GM23338 (cell line): ENCODE measurements at regions not wholly inside any gene's neighbourhood (a gene's known extent, or its start where the extent isn't known, plus 50 kb on each side); places are given as distances from the start of the nearest gene placed in this dataset.

Experiments used
- ATAC-seq: fragments of 200-7000 bp; cut with Tn5 transposase; 3 replicates; pipeline ENCODE4 v1.9.1; 2020
- DNase-seq: peaks from one replicate; pipeline ENCODE4 v3.0.0-alpha.2; 2015; ENCODE audit warnings: low spot score
- H2AFZ ChIP-seq: fragments of 200-600 bp; sonication (generic); 2 replicates; pipeline ENCODE4 v1.8.0; 2016; ENCODE audit warnings: antibody characterized with exemption, mild to moderate bottlenecking, moderate library complexity
- H3F3A ChIP-seq: fragments of 200-600 bp; sonication (generic); replicated peaks from 2 replicates; pipeline ENCODE4 v1.8.0; 2017; ENCODE audit warnings: antibody characterized with exemption, mixed run types, low read depth
- H3K27ac ChIP-seq: fragments of 200-600 bp; sonication (generic); 2 replicates; pipeline ENCODE4 v1.6.1; 2016; ENCODE audit warnings: low read depth
- H3K27me3 ChIP-seq: fragments of 200-600 bp; sonication (generic); 2 replicates; pipeline ENCODE4 v1.8.0; 2016; ENCODE audit warnings: mild to moderate bottlenecking, mixed run types, moderate library complexity; ENCODE audit not compliant: insufficient read depth
- H3K36me3 ChIP-seq: fragments of 200-600 bp; sonication (generic); 2 replicates; pipeline ENCODE4 v1.8.0; 2016; ENCODE audit warnings: mild to moderate bottlenecking; ENCODE audit not compliant: insufficient read depth
- H3K4me1 ChIP-seq: fragments of 200-600 bp; sonication (generic); 2 replicates; pipeline ENCODE4 v1.8.0; 2016; ENCODE audit warnings: mild to moderate bottlenecking, moderate library complexity; ENCODE audit not compliant: insufficient read depth
- H3K4me2 ChIP-seq: fragments of 200-600 bp; sonication (generic); 2 replicates; pipeline ENCODE4 v1.7.1; 2017; ENCODE audit warnings: mixed run types
- H3K4me3 ChIP-seq: fragments of 200-600 bp; sonication (generic); 2 replicates; pipeline ENCODE4 v1.6.1; 2016; ENCODE audit warnings: mixed run types
- H3K79me2 ChIP-seq: fragments of 200-600 bp; sonication (generic); replicated peaks from 2 replicates; pipeline ENCODE4 v1.8.0; 2017; ENCODE audit warnings: mild to moderate bottlenecking; ENCODE audit not compliant: insufficient read depth
- H3K9me2 ChIP-seq: fragments of 200-600 bp; sonication (generic); 2 replicates; pipeline ENCODE4 v1.8.0; 2017; ENCODE audit not compliant: insufficient read depth
- H4K20me1 ChIP-seq: fragments of 200-600 bp; sonication (generic); replicated peaks from 2 replicates; pipeline ENCODE4 v1.8.0; 2017; ENCODE audit warnings: mild to moderate bottlenecking; ENCODE audit not compliant: insufficient read depth
- H3K27ac Mint-ChIP-seq: 2 replicates; pipeline ENCODE4 v1.8.0; 2020; ENCODE audit warnings: inconsistent platforms, mild to moderate bottlenecking, moderate library complexity, mixed read lengths
- H3K27me3 Mint-ChIP-seq: 3 replicates; pipeline ENCODE4 v1.8.0; 2022; ENCODE audit warnings: low read depth, mild to moderate bottlenecking, moderate library complexity, mixed read lengths, inconsistent platforms; ENCODE audit not compliant: insufficient read depth, poor library complexity
- H3K36me3 Mint-ChIP-seq: 3 replicates; pipeline ENCODE4 v1.8.0; 2021; ENCODE audit warnings: low read depth, mild to moderate bottlenecking, inconsistent platforms, moderate library complexity, mixed read lengths
- H3K4me1 Mint-ChIP-seq: 3 replicates; pipeline ENCODE4 v1.8.0; 2020; ENCODE audit warnings: mild to moderate bottlenecking, inconsistent platforms, mixed read lengths
- H3K4me3 Mint-ChIP-seq: 3 replicates; pipeline ENCODE4 v1.8.0; 2021; ENCODE audit warnings: moderate library complexity, mild to moderate bottlenecking, inconsistent platforms, mixed read lengths
- H3K9me3 Mint-ChIP-seq: 3 replicates; pipeline ENCODE4 v1.8.0; 2020; ENCODE audit warnings: moderate library complexity, mild to moderate bottlenecking, inconsistent platforms, mixed read lengths
- CREB1 ChIP-seq: fragments of 250-450 bp; sonication (Bioruptor Pico); IDR thresholded peaks from 2 replicates; pipeline ENCODE4 v1.5.0; 2020; ENCODE audit warnings: low read depth, mild to moderate bottlenecking, moderate library complexity
- EZH2 ChIP-seq: fragments of 200-600 bp; sonication (generic); IDR thresholded peaks from one replicate; pipeline ENCODE4 v1.8.0; 2017; ENCODE audit warnings: antibody characterized with exemption, mild to moderate bottlenecking, low read depth; ENCODE audit not compliant: unreplicated experiment
- EZH2phosphoT487 ChIP-seq: fragments of 200-600 bp; sonication (generic); IDR thresholded peaks from one replicate; pipeline ENCODE4 v1.8.1; 2018; ENCODE audit warnings: antibody characterized with exemption; ENCODE audit not compliant: unreplicated experiment
- JUNB ChIP-seq: IDR thresholded peaks from one replicate; pipeline ENCODE4 v1.6.1; 2016; ENCODE audit warnings: antibody characterized with exemption; ENCODE audit not compliant: unreplicated experiment
- NANOG ChIP-seq: IDR thresholded peaks from 2 replicates; pipeline ENCODE4 v1.6.1; 2016; ENCODE audit warnings: antibody characterized with exemption, borderline replicate concordance
- POLR2AphosphoS5 ChIP-seq: IDR thresholded peaks from 2 replicates; pipeline ENCODE4 v1.6.1; 2016; ENCODE audit warnings: antibody characterized with exemption, low read depth
- STAT1 ChIP-seq: IDR thresholded peaks from one replicate; pipeline ENCODE4 v1.6.1; 2016; ENCODE audit warnings: antibody characterized with exemption; ENCODE audit not compliant: unreplicated experiment
- ZNF114 ChIP-seq: fragments of 250-450 bp; sonication (Bioruptor Pico); IDR thresholded peaks from 2 replicates; pipeline ENCODE4 v1.5.0; 2020; ENCODE audit warnings: mild to moderate bottlenecking, moderate library complexity
- ZNF331 ChIP-seq: fragments of 250-450 bp; sonication (Bioruptor Pico); IDR thresholded peaks from 2 replicates; pipeline ENCODE4 v1.5.0; 2020; ENCODE audit warnings: low read depth, mild to moderate bottlenecking, moderate library complexity
- TF ChIP-seq, protein P1 (sequence below): IDR thresholded peaks from one replicate; pipeline ENCODE4 v1.6.1; 2018; ENCODE audit warnings: antibody characterized with exemption; ENCODE audit not compliant: unreplicated experiment
- TF ChIP-seq, protein P2 (sequence below): IDR thresholded peaks from 2 replicates; pipeline ENCODE4 v1.6.1; 2016; ENCODE audit warnings: antibody characterized with exemption
- TF ChIP-seq, protein P3 (sequence below): fragments of 250-450 bp; sonication (Bioruptor Pico); IDR thresholded peaks from 2 replicates; pipeline ENCODE4 v1.5.0; 2020; ENCODE audit warnings: mild to moderate bottlenecking, moderate library complexity

DNA sequence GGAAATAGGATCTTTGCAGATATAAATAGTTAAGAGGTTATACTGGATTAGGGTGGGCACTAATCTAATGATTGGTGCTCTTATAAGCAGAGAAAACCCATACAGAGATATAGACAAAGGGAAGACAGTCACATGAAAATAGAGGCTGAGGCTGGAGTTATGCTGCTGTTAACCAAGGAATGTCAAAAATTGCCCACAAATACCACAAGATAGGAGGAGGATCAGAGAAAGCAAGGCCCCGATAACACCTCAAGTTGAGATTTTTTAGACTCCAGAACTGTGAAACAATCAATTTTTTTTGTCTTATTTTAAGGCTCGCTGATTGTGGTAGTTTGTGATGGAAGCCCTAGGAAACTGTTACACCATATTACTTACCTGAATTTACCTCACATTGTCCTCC, 513.2 kb downstream of the COL11A1 start:
- TF ChIP-seq, protein P1, sequence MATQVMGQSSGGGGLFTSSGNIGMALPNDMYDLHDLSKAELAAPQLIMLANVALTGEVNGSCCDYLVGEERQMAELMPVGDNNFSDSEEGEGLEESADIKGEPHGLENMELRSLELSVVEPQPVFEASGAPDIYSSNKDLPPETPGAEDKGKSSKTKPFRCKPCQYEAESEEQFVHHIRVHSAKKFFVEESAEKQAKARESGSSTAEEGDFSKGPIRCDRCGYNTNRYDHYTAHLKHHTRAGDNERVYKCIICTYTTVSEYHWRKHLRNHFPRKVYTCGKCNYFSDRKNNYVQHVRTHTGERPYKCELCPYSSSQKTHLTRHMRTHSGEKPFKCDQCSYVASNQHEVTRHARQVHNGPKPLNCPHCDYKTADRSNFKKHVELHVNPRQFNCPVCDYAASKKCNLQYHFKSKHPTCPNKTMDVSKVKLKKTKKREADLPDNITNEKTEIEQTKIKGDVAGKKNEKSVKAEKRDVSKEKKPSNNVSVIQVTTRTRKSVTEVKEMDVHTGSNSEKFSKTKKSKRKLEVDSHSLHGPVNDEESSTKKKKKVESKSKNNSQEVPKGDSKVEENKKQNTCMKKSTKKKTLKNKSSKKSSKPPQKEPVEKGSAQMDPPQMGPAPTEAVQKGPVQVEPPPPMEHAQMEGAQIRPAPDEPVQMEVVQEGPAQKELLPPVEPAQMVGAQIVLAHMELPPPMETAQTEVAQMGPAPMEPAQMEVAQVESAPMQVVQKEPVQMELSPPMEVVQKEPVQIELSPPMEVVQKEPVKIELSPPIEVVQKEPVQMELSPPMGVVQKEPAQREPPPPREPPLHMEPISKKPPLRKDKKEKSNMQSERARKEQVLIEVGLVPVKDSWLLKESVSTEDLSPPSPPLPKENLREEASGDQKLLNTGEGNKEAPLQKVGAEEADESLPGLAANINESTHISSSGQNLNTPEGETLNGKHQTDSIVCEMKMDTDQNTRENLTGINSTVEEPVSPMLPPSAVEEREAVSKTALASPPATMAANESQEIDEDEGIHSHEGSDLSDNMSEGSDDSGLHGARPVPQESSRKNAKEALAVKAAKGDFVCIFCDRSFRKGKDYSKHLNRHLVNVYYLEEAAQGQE: no peak
- TF ChIP-seq STAT1: no peak
- TF ChIP-seq POLR2AphosphoS5: no peak
- no peak for TF ChIP-seq JUNB
- no peak for TF ChIP-seq ZNF114 (CRISPR knock-in tag)
- TF ChIP-seq NANOG: no peak
- no peak for TF ChIP-seq EZH2phosphoT487
- no peak for TF ChIP-seq ZNF331 (CRISPR knock-in tag)
- no peak for TF ChIP-seq EZH2
- TF ChIP-seq, protein P2, sequence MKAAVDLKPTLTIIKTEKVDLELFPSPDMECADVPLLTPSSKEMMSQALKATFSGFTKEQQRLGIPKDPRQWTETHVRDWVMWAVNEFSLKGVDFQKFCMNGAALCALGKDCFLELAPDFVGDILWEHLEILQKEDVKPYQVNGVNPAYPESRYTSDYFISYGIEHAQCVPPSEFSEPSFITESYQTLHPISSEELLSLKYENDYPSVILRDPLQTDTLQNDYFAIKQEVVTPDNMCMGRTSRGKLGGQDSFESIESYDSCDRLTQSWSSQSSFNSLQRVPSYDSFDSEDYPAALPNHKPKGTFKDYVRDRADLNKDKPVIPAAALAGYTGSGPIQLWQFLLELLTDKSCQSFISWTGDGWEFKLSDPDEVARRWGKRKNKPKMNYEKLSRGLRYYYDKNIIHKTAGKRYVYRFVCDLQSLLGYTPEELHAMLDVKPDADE: no peak
- TF ChIP-seq, protein P3, sequence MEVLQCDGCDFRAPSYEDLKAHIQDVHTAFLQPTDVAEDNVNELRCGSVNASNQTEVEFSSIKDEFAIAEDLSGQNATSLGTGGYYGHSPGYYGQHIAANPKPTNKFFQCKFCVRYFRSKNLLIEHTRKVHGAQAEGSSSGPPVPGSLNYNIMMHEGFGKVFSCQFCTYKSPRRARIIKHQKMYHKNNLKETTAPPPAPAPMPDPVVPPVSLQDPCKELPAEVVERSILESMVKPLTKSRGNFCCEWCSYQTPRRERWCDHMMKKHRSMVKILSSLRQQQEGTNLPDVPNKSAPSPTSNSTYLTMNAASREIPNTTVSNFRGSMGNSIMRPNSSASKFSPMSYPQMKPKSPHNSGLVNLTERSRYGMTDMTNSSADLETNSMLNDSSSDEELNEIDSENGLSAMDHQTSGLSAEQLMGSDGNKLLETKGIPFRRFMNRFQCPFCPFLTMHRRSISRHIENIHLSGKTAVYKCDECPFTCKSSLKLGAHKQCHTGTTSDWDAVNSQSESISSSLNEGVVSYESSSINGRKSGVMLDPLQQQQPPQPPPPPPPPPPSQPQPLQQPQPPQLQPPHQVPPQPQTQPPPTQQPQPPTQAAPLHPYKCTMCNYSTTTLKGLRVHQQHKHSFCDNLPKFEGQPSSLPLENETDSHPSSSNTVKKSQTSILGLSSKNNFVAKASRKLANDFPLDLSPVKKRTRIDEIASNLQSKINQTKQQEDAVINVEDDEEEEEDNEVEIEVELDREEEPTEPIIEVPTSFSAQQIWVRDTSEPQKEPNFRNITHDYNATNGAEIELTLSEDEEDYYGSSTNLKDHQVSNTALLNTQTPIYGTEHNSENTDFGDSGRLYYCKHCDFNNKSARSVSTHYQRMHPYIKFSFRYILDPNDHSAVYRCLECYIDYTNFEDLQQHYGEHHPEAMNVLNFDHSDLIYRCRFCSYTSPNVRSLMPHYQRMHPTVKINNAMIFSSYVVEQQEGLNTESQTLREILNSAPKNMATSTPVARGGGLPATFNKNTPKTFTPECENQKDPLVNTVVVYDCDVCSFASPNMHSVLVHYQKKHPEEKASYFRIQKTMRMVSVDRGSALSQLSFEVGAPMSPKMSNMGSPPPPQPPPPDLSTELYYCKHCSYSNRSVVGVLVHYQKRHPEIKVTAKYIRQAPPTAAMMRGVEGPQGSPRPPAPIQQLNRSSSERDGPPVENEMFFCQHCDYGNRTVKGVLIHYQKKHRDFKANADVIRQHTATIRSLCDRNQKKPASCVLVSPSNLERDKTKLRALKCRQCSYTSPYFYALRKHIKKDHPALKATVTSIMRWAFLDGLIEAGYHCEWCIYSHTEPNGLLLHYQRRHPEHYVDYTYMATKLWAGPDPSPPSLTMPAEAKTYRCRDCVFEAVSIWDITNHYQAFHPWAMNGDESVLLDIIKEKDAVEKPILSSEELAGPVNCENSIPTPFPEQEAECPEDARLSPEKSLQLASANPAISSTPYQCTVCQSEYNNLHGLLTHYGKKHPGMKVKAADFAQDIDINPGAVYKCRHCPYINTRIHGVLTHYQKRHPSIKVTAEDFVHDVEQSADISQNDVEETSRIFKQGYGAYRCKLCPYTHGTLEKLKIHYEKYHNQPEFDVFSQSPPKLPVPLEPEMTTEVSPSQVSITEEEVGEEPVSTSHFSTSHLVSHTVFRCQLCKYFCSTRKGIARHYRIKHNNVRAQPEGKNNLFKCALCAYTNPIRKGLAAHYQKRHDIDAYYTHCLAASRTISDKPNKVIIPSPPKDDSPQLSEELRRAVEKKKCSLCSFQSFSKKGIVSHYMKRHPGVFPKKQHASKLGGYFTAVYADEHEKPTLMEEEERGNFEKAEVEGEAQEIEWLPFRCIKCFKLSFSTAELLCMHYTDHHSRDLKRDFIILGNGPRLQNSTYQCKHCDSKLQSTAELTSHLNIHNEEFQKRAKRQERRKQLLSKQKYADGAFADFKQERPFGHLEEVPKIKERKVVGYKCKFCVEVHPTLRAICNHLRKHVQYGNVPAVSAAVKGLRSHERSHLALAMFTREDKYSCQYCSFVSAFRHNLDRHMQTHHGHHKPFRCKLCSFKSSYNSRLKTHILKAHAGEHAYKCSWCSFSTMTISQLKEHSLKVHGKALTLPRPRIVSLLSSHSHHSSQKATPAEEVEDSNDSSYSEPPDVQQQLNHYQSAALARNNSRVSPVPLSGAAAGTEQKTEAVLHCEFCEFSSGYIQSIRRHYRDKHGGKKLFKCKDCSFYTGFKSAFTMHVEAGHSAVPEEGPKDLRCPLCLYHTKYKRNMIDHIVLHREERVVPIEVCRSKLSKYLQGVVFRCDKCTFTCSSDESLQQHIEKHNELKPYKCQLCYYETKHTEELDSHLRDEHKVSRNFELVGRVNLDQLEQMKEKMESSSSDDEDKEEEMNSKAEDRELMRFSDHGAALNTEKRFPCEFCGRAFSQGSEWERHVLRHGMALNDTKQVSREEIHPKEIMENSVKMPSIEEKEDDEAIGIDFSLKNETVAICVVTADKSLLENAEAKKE (CRISPR knock-in tag): no peak
- no peak for TF ChIP-seq CREB1
- H3K4me1 ChIP-seq: no peaks in the 10 kb centered on the region
- no peaks in the 10 kb centered on the region for H3K27me3 Mint-ChIP-seq
- no peaks in the 10 kb centered on the region for H3K36me3 Mint-ChIP-seq
- no peak overlapping the region for H3K4me2 ChIP-seq
- H3F3A ChIP-seq: no peaks in the 10 kb centered on the region
- H3K27ac Mint-ChIP-seq: no peak overlapping the region
- H3K4me3 ChIP-seq: no peak overlapping the region
- no peaks in the 10 kb centered on the region for H3K36me3 ChIP-seq
- H2AFZ ChIP-seq: no peak overlapping the region; the same call in 1 of the 2 replicates
- DNase-seq: no peak
- H3K79me2 ChIP-seq: no peaks in the 10 kb centered on the region
- no peak overlapping the region for H3K27ac ChIP-seq
- H3K9me2 ChIP-seq: peaks cover 7% of the 10 kb centered on the region; the same call in 1 of the 2 replicates
- H3K4me3 Mint-ChIP-seq: no peak overlapping the region
- H3K27me3 ChIP-seq: no peaks in the 10 kb centered on the region
- ATAC-seq: no peak
- H3K9me3 Mint-ChIP-seq: no peaks in the 10 kb centered on the region
- H3K4me1 Mint-ChIP-seq: no peaks in the 10 kb centered on the region
- H4K20me1 ChIP-seq: no peaks in the 10 kb centered on the region
